ENCODE measurements at regions not wholly inside any gene's neighbourhood (a gene's known extent, or its start where the extent isn't known, plus 50 kb on each side); places are given as distances from the start of the nearest gene placed in this dataset.

- H3K79me2 ChIP-seq (ENCODE audit: insufficient read depth, low read length), result no peaks in the 10 kb centered on the region
- no peaks in the 10 kb centered on the region for H3K9me3 ChIP-seq (ENCODE audit: low read depth, low read length)
- H3K4me3 ChIP-seq (ENCODE audit: insufficient read depth, low read length), result no peak overlapping the region
- H3K4me1 ChIP-seq (ENCODE audit: insufficient read depth, low read length), result no peaks in the 10 kb centered on the region
- TF ChIP-seq, protein P1, sequence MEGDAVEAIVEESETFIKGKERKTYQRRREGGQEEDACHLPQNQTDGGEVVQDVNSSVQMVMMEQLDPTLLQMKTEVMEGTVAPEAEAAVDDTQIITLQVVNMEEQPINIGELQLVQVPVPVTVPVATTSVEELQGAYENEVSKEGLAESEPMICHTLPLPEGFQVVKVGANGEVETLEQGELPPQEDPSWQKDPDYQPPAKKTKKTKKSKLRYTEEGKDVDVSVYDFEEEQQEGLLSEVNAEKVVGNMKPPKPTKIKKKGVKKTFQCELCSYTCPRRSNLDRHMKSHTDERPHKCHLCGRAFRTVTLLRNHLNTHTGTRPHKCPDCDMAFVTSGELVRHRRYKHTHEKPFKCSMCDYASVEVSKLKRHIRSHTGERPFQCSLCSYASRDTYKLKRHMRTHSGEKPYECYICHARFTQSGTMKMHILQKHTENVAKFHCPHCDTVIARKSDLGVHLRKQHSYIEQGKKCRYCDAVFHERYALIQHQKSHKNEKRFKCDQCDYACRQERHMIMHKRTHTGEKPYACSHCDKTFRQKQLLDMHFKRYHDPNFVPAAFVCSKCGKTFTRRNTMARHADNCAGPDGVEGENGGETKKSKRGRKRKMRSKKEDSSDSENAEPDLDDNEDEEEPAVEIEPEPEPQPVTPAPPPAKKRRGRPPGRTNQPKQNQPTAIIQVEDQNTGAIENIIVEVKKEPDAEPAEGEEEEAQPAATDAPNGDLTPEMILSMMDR (IDR thresholded peaks at IDR 0.05; ENCODE audit: extremely low read depth, low read depth, low read length), result peak; percentile 30
- no peaks in the 10 kb centered on the region for H3K27me3 ChIP-seq (ENCODE audit: insufficient read depth, low read length)
- no peaks in the 10 kb centered on the region for H3K36me3 ChIP-seq (ENCODE audit: insufficient read depth, low read length)
- no peaks in the 10 kb centered on the region for H4K20me1 ChIP-seq (ENCODE audit: insufficient read depth, low read length)
- H2AFZ ChIP-seq (ENCODE audit: low read length), result no peak overlapping the region
- H3K4me2 ChIP-seq (ENCODE audit: insufficient read depth, low read length), result no peak overlapping the region
- DNase-seq (ENCODE audit: insufficient read length, low spot score, missing footprints), result no peak
- no peak overlapping the region for H3K27ac ChIP-seq (ENCODE audit: low read depth, low read length)
Observed at GRCh38 chr4:14596904-14597303, 405.4 kb upstream of the CPEB2 start.

DNA sequence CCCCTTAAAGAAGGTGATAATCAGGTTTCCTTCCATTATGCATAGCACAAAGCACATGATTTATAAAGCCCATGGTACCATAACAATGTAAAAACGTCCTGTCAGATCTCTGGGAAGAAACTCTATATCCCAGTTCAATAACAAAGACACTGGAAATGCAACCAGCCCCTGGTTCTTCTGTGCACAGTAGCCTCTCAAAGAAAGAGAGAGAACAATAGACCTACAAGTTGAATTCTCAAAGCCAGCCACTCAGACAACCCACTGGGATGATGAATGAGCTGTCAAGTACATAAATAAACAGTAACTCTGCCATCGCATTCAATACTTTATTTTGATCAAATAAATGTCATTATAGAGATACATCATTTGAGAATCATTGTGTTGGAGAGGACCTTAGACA is 400.1 kb upstream of the CPEB2 start:
- H4K20me1 ChIP-seq (ENCODE audit: insufficient read depth, low read length), result no peaks in the 10 kb centered on the region
- no peak overlapping the region for H3K4me2 ChIP-seq (ENCODE audit: insufficient read depth, low read length)
- peaks cover 2% of the 10 kb centered on the region for H3K4me1 ChIP-seq (ENCODE audit: insufficient read depth, low read length)
- no peaks in the 10 kb centered on the region for H3K27me3 ChIP-seq (ENCODE audit: insufficient read depth, low read length)
- TF ChIP-seq, protein P1 (IDR thresholded peaks at IDR 0.05; ENCODE audit: extremely low read depth, low read depth, low read length), result no peak
- no peaks in the 10 kb centered on the region for H3K79me2 ChIP-seq (ENCODE audit: insufficient read depth, low read length)
- H3K36me3 ChIP-seq (ENCODE audit: insufficient read depth, low read length), result no peaks in the 10 kb centered on the region
- H2AFZ ChIP-seq (ENCODE audit: low read length), result no peak overlapping the region
- H3K27ac ChIP-seq (ENCODE audit: low read depth, low read length), result no peak overlapping the region
- H3K9me3 ChIP-seq (ENCODE audit: low read depth, low read length), result no peaks in the 10 kb centered on the region
- no peak overlapping the region for H3K4me3 ChIP-seq (ENCODE audit: insufficient read depth, low read length)
- DNase-seq (ENCODE audit: insufficient read length, low spot score, missing footprints), result no peak

- TF ChIP-seq, protein P1 (IDR thresholded peaks at IDR 0.05; ENCODE audit: extremely low read depth, low read depth, low read length), result no peak
- Histone ChIP-seq H3K27ac (ENCODE audit: low read depth, low read length) (no peak overlapping the region), H3K36me3 (ENCODE audit: insufficient read depth, low read length) (no peaks in the 10 kb centered on the region), H3K4me2 (ENCODE audit: insufficient read depth, low read length) (no peak overlapping the region), H2AFZ (ENCODE audit: low read length) (no peak overlapping the region), H3K9me3 (ENCODE audit: low read depth, low read length) (no peaks in the 10 kb centered on the region), H3K4me3 (ENCODE audit: insufficient read depth, low read length) (no peak overlapping the region), H3K27me3 (ENCODE audit: insufficient read depth, low read length) (no peaks in the 10 kb centered on the region), H3K79me2 (ENCODE audit: insufficient read depth, low read length) (no peaks in the 10 kb centered on the region), H4K20me1 (ENCODE audit: insufficient read depth, low read length) (no peaks in the 10 kb centered on the region), H3K4me1 (ENCODE audit: insufficient read depth, low read length) (peaks cover 4% of the 10 kb centered on the region)
- no peak for DNase-seq (ENCODE audit: insufficient read length, low spot score, missing footprints)
Observed at GRCh38 chr4:14607001-14607400, 395.3 kb upstream of the CPEB2 start.

DNA sequence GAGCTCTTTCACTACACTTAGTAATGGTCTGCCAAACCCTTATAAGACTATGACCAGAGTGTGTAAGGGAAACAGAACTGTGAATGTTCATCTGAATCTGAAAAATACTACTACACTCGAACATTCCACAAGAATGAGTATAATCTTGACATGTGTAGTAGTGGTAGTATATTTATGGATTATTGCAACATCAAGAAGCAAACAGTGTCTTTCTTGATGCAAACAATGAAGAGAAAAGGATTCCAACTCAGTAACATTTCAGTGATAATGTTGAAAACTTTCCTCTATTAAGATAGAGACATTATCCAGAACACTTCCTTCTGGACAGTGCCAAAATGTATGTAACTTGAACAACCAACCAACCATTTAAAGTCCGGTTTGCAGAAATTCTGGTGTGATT is 394.7 kb upstream of the CPEB2 start:
- H3K27me3 ChIP-seq (ENCODE audit: insufficient read depth, low read length), result no peaks in the 10 kb centered on the region
- no peak overlapping the region for H3K4me3 ChIP-seq (ENCODE audit: insufficient read depth, low read length)
- H3K4me2 ChIP-seq (ENCODE audit: insufficient read depth, low read length), result no peak overlapping the region
- TF ChIP-seq, protein P1 (IDR thresholded peaks at IDR 0.05; ENCODE audit: extremely low read depth, low read depth, low read length), result no peak
- no peaks in the 10 kb centered on the region for H4K20me1 ChIP-seq (ENCODE audit: insufficient read depth, low read length)
- peaks cover 4% of the 10 kb centered on the region for H3K4me1 ChIP-seq (ENCODE audit: insufficient read depth, low read length)
- no peak overlapping the region for H2AFZ ChIP-seq (ENCODE audit: low read length)
- H3K27ac ChIP-seq (ENCODE audit: low read depth, low read length), result no peak overlapping the region
- no peaks in the 10 kb centered on the region for H3K36me3 ChIP-seq (ENCODE audit: insufficient read depth, low read length)
- peak; percentile 47 for DNase-seq (ENCODE audit: insufficient read length, low spot score, missing footprints)
- H3K9me3 ChIP-seq (ENCODE audit: low read depth, low read length), result no peaks in the 10 kb centered on the region
- H3K79me2 ChIP-seq (ENCODE audit: insufficient read depth, low read length), result no peaks in the 10 kb centered on the region
